ENCODE measurements at regions not wholly inside any gene's neighbourhood (a gene's known extent, or its start where the extent isn't known, plus 50 kb on each side); places are given as distances from the start of the nearest gene placed in this dataset.

DNA sequence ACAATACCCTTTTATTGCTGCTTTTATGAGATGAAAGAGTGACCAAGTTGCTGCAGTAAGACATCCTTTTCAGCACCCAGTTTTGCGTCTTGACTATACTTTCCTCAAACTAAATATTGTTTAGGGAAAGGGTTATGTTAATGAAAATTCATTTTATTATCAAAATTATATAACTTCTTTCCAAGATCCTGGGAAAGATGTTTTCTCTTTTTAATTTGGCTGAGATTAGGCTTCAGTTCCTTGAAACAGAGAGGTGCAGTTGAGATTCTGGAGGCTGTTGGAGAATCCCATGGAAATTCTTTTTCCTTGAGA is 91.6 kb upstream of the KCNA3 start:
- Mint-ChIP-seq H3K27me3 (ENCODE audit: low read depth) (peaks cover 33% of the 10 kb centered on the region), H3K27ac (no peak overlapping the region), H3K9me3 (no peaks in the 10 kb centered on the region), H3K36me3 (ENCODE audit: insufficient read depth in 1 of 3, low read depth in 3 of 3) (no peaks in the 10 kb centered on the region), H3K4me3 (no peak overlapping the region), H3K4me1 (peaks cover 3 to 4% of the 10 kb centered on the region in 2 experiments; a peak in 2 of 4 replicates)
- no peak overlapping the region for H3K9ac ChIP-seq (ENCODE audit: extremely low read depth, insufficient read length, low read length)
- H3K4ac ChIP-seq (ENCODE audit: low read depth, low read length), result no peak overlapping the region
- H4K20me1 ChIP-seq (ENCODE audit: control insufficient read depth, insufficient read depth, insufficient read length), result no peaks in the 10 kb centered on the region
- H4K91ac ChIP-seq (ENCODE audit: insufficient read length, low read depth, low read length), result no peak overlapping the region
- H3K27ac ChIP-seq (ENCODE audit: insufficient read length, low read depth, low read length), result no peak overlapping the region
- no peak for DNase-seq
- H2AK5ac ChIP-seq (ENCODE audit: insufficient read length, low read length), result no peak overlapping the region
- no peak overlapping the region for H2BK5ac ChIP-seq (ENCODE audit: insufficient read length, low read length)
- H3K23me2 ChIP-seq (ENCODE audit: insufficient read length, low read depth, low read length, poor library complexity, severe bottlenecking), result no peaks in the 10 kb centered on the region
- H3K14ac ChIP-seq (ENCODE audit: insufficient read depth, low read length), result no peak overlapping the region
- H3K79me2 ChIP-seq (ENCODE audit: insufficient read depth, low read length), result no peaks in the 10 kb centered on the region
- H3T11ph ChIP-seq (ENCODE audit: low read length), result no peak overlapping the region
- H2AFZ ChIP-seq (ENCODE audit: low read length), result no peak overlapping the region
- no peak overlapping the region for H3K56ac ChIP-seq (ENCODE audit: insufficient read length, low read depth, low read length)
- H3K23ac ChIP-seq (ENCODE audit: insufficient read length, low read depth, low read length), result no peak overlapping the region
- no peak overlapping the region for H3K4me2 ChIP-seq (ENCODE audit: insufficient read depth, insufficient read length, low read length)
- no peak overlapping the region for H4K5ac ChIP-seq (ENCODE audit: insufficient read length, low read depth, low read length)
- H2BK15ac ChIP-seq (ENCODE audit: low read depth, low read length), result no peak overlapping the region
- no peak; the same call in 2 of the 3 replicates for TF ChIP-seq CTCF (conservative IDR thresholded peaks at IDR 0.05)
- no CpG with 5 or more reads among the region's 1 CpG for WGBS (ENCODE audit: extremely low coverage, insufficient read length, low lambda C conversion rate)
- no peaks in the 10 kb centered on the region for H3K9me3 ChIP-seq (ENCODE audit: control insufficient read depth, low read depth, low read length)
- H3K27me3 ChIP-seq (ENCODE audit: insufficient read depth, low read length), result no peaks in the 10 kb centered on the region
- no peaks in the 10 kb centered on the region; the same call in 1 of the 2 replicates for H3K4me1 ChIP-seq (ENCODE audit: insufficient read depth, low read length)
- H2BK20ac ChIP-seq (ENCODE audit: low read depth, low read length, poor library complexity, severe bottlenecking), result no peak overlapping the region
- no peak overlapping the region for H2BK120ac ChIP-seq (ENCODE audit: low read depth, low read length, poor library complexity, severe bottlenecking)
- no peak overlapping the region for H3K18ac ChIP-seq (ENCODE audit: insufficient read length, low read depth, low read length)
- H2BK12ac ChIP-seq (ENCODE audit: insufficient read length, low read depth, low read length), result no peak overlapping the region
- no peak overlapping the region for H4K8ac ChIP-seq (replicated peaks; ENCODE audit: insufficient read length, low read depth, low read length)
- no peaks in the 10 kb centered on the region for H3K79me1 ChIP-seq (ENCODE audit: insufficient read depth, low read depth, low read length, poor library complexity, severe bottlenecking)
